H1 (cell line): ENCODE measurements at regions not wholly inside any gene's neighbourhood (a gene's known extent, or its start where the extent isn't known, plus 50 kb on each side); places are given as distances from the start of the nearest gene placed in this dataset.

Source experiments
- CTCF ChIA-PET: fragments of 300-600 bp; sonication (Branson Sonifier 250); formaldehyde crosslinking; loops from one replicate; lab custom pipeline; 2021; ENCODE audit not compliant: partially characterized antibody; lab: Charles Lee
- POLR2A ChIA-PET: fragments of 300-600 bp; sonication (Branson Sonifier 250); formaldehyde crosslinking; loops from one replicate; lab custom pipeline; 2021; ENCODE audit warnings: inconsistent platforms; ENCODE audit not compliant: partially characterized antibody; lab: Charles Lee
- DNase-seq, 2 experiments: peaks; one replicate each; pipeline versions ENCODE4 v3.0.0 to v3.0.0-alpha.2; 2010 to 2022; ENCODE audit warnings: low spot score in 2 of 2, low read depth in 1 of 2, mixed read lengths in 1 of 2
- FAIRE-seq: peaks from 2 replicates; lab custom pipeline; 2011; peaks lifted over from hg19 to GRCh38; lab: Jason Lieb, UNC
- H2AFZ ChIP-seq: 2 replicates; pipeline ENCODE4 v1.8.1; 2012; ENCODE audit warnings: low read length, inconsistent platforms
- H2AK5ac ChIP-seq: 2 replicates; pipeline ENCODE4 v1.6.1; 2013; ENCODE audit warnings: low read depth, low read length
- H2BK120ac ChIP-seq: replicated peaks from 2 replicates; pipeline ENCODE3; 2013; ENCODE audit warnings: low read depth, low read length, inconsistent platforms
- H2BK12ac ChIP-seq: 2 replicates; pipeline ENCODE4 v1.6.1; 2013; ENCODE audit warnings: low read depth, low read length
- H2BK15ac ChIP-seq: 2 replicates; pipeline ENCODE4 v1.6.1; 2013; ENCODE audit warnings: low read length
- H2BK20ac ChIP-seq: 2 replicates; pipeline ENCODE4 v1.6.1; 2013; ENCODE audit warnings: low read length
- H2BK5ac ChIP-seq: 2 replicates; pipeline ENCODE4 v1.6.1; 2013; ENCODE audit warnings: low read depth, low read length
- H3K14ac ChIP-seq: 2 replicates; pipeline ENCODE4 v1.6.1; 2013; ENCODE audit warnings: inconsistent platforms; ENCODE audit not compliant: insufficient read length
- H3K18ac ChIP-seq: 2 replicates; pipeline ENCODE4 v1.6.1; 2013; ENCODE audit warnings: low read length; ENCODE audit errors: extremely low read depth
- H3K23ac ChIP-seq: 2 replicates; pipeline ENCODE4 v1.6.1; 2013; ENCODE audit warnings: inconsistent platforms; ENCODE audit not compliant: insufficient read length
- H3K23me2 ChIP-seq: 2 replicates; pipeline ENCODE4 v1.6.1; 2013; ENCODE audit warnings: low read depth, low read length
- H3K27ac ChIP-seq: 2 replicates; pipeline ENCODE4 v1.6.1; 2011; ENCODE audit warnings: low read depth, low read length, inconsistent platforms
- H3K27me3 ChIP-seq, 4 experiments: replicated peaks in 1 of 4; 1 replicate in 1 of 4; 2 replicates in 3 of 4; pipeline versions ENCODE4 v1.6.1 to v1.8.1; 2011 to 2013; ENCODE audit warnings: low read length in 3 of 4, mild to moderate bottlenecking in 3 of 4, inconsistent platforms in 2 of 4, mixed read lengths in 2 of 4, moderate library complexity in 1 of 4; ENCODE audit not compliant: control insufficient read depth in 3 of 4, insufficient read depth in 3 of 4; ENCODE audit errors: extremely low read depth in 1 of 4
- H3K36me3 ChIP-seq, 4 experiments: 2 replicates each; pipeline versions ENCODE4 v1.6.1 to v1.8.1; 2011 to 2013; ENCODE audit warnings: mild to moderate bottlenecking in 4 of 4, low read length in 3 of 4, moderate library complexity in 2 of 4, control low read depth in 1 of 4, inconsistent platforms in 1 of 4; ENCODE audit not compliant: insufficient read depth in 4 of 4, control insufficient read depth in 2 of 4
- H3K4ac ChIP-seq: replicated peaks from 2 replicates; pipeline ENCODE3; 2013; ENCODE audit warnings: low read length, low read depth, mixed read lengths, inconsistent platforms; ENCODE audit not compliant: insufficient read length
- H3K4me1 ChIP-seq, 4 experiments: replicated peaks in 1 of 4; 1 replicate in 1 of 4; 2 replicates in 3 of 4; pipeline versions ENCODE4 v1.6.1 to v1.8.1; 2011 to 2013; ENCODE audit warnings: low read length in 3 of 4, inconsistent platforms in 2 of 4, mixed read lengths in 1 of 4; ENCODE audit not compliant: insufficient read depth in 4 of 4, control insufficient read depth in 3 of 4
- H3K4me2 ChIP-seq, 2 experiments: 2 replicates each; pipeline versions ENCODE4 v1.6.1 to v1.8.1; 2011 to 2013; ENCODE audit warnings: low read depth in 2 of 2, low read length in 2 of 2, control low read depth in 1 of 2, inconsistent platforms in 1 of 2, mild to moderate bottlenecking in 1 of 2; ENCODE audit not compliant: insufficient read depth in 1 of 2
- H3K4me3 ChIP-seq, 4 experiments: fragments of 200-600, 300-600 bp in 1 of 4; sonication (generic), shearing (Covaris generic), sonication (Bioruptor Twin) in 1 of 4; 2 replicates each; pipeline versions ENCODE4 v1.5.1 to v1.8.1; 2011 to 2016; ENCODE audit warnings: low read length in 4 of 4, low read depth in 3 of 4, control low read depth in 2 of 4, inconsistent platforms in 2 of 4, mild to moderate bottlenecking in 2 of 4, mixed read lengths in 1 of 4, moderate library complexity in 1 of 4; ENCODE audit not compliant: insufficient read depth in 2 of 4; ENCODE audit errors: extremely low read depth in 1 of 4
- H3K56ac ChIP-seq: replicated peaks from 2 replicates; pipeline ENCODE3; 2013; ENCODE audit warnings: low read depth, mild to moderate bottlenecking, mixed read lengths, low read length, inconsistent platforms; ENCODE audit not compliant: insufficient read length
- H3K79me1 ChIP-seq: 2 replicates; pipeline ENCODE4 v1.6.1; 2013; ENCODE audit warnings: low read depth, low read length, control low read depth
- H3K79me2 ChIP-seq, 2 experiments: 2 replicates each; pipeline versions ENCODE4 v1.6.1 to v1.8.1; 2012 to 2013; ENCODE audit warnings: low read length in 2 of 2, mild to moderate bottlenecking in 2 of 2, inconsistent platforms in 1 of 2; ENCODE audit not compliant: insufficient read depth in 2 of 2, control insufficient read depth in 1 of 2
- H3K9ac ChIP-seq, 4 experiments: replicated peaks in 1 of 4; 1 replicate in 1 of 4; 2 replicates in 3 of 4; pipeline versions ENCODE4 v1.6.1 to v1.8.1; 2011 to 2013; ENCODE audit warnings: low read depth in 3 of 4, low read length in 3 of 4, control low read depth in 2 of 4, mild to moderate bottlenecking in 2 of 4, moderate library complexity in 2 of 4, inconsistent platforms in 1 of 4; ENCODE audit errors: extremely low read depth in 1 of 4
- H3K9me3 ChIP-seq, 2 experiments: 2 replicates each; pipeline versions ENCODE4 v1.6.1 to v1.8.1; 2012 to 2013; ENCODE audit warnings: mild to moderate bottlenecking in 2 of 2, moderate library complexity in 2 of 2, control low read depth in 1 of 2, inconsistent platforms in 1 of 2, low read depth in 1 of 2, low read length in 1 of 2, mixed read lengths in 1 of 2; ENCODE audit not compliant: insufficient read depth in 2 of 2
- H4K20me1 ChIP-seq, 2 experiments: replicated peaks in 1 of 2; 2 replicates each; pipeline versions ENCODE3 to v1.8.1; 2011 to 2013; ENCODE audit warnings: inconsistent platforms in 2 of 2, low read length in 2 of 2, mild to moderate bottlenecking in 1 of 2; ENCODE audit not compliant: insufficient read depth in 2 of 2, control insufficient read depth in 1 of 2
- H4K5ac ChIP-seq: 2 replicates; pipeline ENCODE4 v1.6.1; 2013; ENCODE audit warnings: low read length, low read depth, mixed read lengths, inconsistent platforms; ENCODE audit not compliant: insufficient read length
- H4K8ac ChIP-seq: 2 replicates; pipeline ENCODE4 v1.8.0; 2013; ENCODE audit warnings: mild to moderate bottlenecking, moderate library complexity, low read length, inconsistent platforms; ENCODE audit not compliant: insufficient read depth; ENCODE audit errors: extremely low read depth
- H4K91ac ChIP-seq: replicated peaks from 2 replicates; pipeline ENCODE3; 2013; ENCODE audit warnings: low read length, mixed read lengths, inconsistent platforms; ENCODE audit not compliant: insufficient read length
- SIX5 ChIP-seq: IDR thresholded peaks from 2 replicates; pipeline ENCODE4 v1.6.1; 2011; ENCODE audit warnings: mild to moderate bottlenecking, low read depth, low read length
- WGBS, 2 experiments: shearing (Covaris generic) in 1 of 2; methylation state at CpG; one replicate each; pipeline versions ENCODE4 v1.1.6 to v1.1.7; 2013 to 2015; ENCODE audit warnings: low lambda C conversion rate in 2 of 2, mixed read lengths in 2 of 2, inconsistent platforms in 1 of 2, low coverage in 1 of 2, missing lambda C conversion rate in 1 of 2; ENCODE audit not compliant: insufficient replicate concordance in 2 of 2, insufficient coverage in 1 of 2, insufficient read length in 1 of 2; ENCODE audit errors: extremely low coverage in 1 of 2, missing lambda C conversion rate in 1 of 2; 5-methylcytosine and 5-hydroxymethylcytosine counted together

GRCh38 chr10:125605167-125605566, 77.8 kb downstream of the TEX36 start:
- H3K36me3 ChIP-seq: no peaks in the 10 kb centered on the region
- no peak overlapping the region for H3K9ac ChIP-seq
- no peak overlapping the region for H4K5ac ChIP-seq
- H3K23ac ChIP-seq: no peak overlapping the region
- DNase-seq: no peak
- no peak overlapping the region for H2AFZ ChIP-seq
- H3K23me2 ChIP-seq: no peaks in the 10 kb centered on the region
- no peak overlapping the region for H2AK5ac ChIP-seq
- no peak for TF ChIP-seq SIX5
- H3K18ac ChIP-seq: no peak overlapping the region
- no peak overlapping the region for H2BK15ac ChIP-seq
- no peak overlapping the region for H2BK5ac ChIP-seq
- H2BK20ac ChIP-seq: no peak overlapping the region
- H4K8ac ChIP-seq: no peak overlapping the region
- no peak overlapping the region for H3K4me3 ChIP-seq
- no peak overlapping the region for H2BK120ac ChIP-seq
- peaks cover 5 to 8% of the 10 kb centered on the region in 2 experiments; a peak in 1 of 4 replicates for H3K9me3 ChIP-seq
- H3K79me2 ChIP-seq: no peaks in the 10 kb centered on the region
- POLR2A ChIA-PET: no interaction called here
- no peaks in the 10 kb centered on the region; a peak in 1 of 7 replicates for H3K27me3 ChIP-seq
- no peak overlapping the region for H3K56ac ChIP-seq
- no peak overlapping the region for H3K27ac ChIP-seq
- no peaks in the 10 kb centered on the region for H4K20me1 ChIP-seq
- 87% methylated on average over 4 of the region's 4 CpGs; no CpG with 5 or more reads in 1 of the 2 experiments for WGBS, 2 experiments
- H2BK12ac ChIP-seq: no peak overlapping the region
- no peak overlapping the region for H3K4ac ChIP-seq
- H3K4me2 ChIP-seq: no peak overlapping the region
- no peak for FAIRE-seq
- H3K14ac ChIP-seq: no peak overlapping the region
- no peak overlapping the region for H4K91ac ChIP-seq
- CTCF ChIA-PET: no interaction called here
- H3K4me1 ChIP-seq: no peaks in the 10 kb centered on the region
- H3K79me1 ChIP-seq: no peaks in the 10 kb centered on the region; the same call in 1 of the 2 replicates
